CD1c-positive myeloid dendritic cell (primary cell): ENCODE measurements at regions not wholly inside any gene's neighbourhood (a gene's known extent, or its start where the extent isn't known, plus 50 kb on each side); places are given as distances from the start of the nearest gene placed in this dataset.

Source experiments
- DNase-seq: peaks from one replicate; pipeline ENCODE4 v3.0.0-alpha.2; 2016; ENCODE audit errors: extremely low spot score

DNA sequence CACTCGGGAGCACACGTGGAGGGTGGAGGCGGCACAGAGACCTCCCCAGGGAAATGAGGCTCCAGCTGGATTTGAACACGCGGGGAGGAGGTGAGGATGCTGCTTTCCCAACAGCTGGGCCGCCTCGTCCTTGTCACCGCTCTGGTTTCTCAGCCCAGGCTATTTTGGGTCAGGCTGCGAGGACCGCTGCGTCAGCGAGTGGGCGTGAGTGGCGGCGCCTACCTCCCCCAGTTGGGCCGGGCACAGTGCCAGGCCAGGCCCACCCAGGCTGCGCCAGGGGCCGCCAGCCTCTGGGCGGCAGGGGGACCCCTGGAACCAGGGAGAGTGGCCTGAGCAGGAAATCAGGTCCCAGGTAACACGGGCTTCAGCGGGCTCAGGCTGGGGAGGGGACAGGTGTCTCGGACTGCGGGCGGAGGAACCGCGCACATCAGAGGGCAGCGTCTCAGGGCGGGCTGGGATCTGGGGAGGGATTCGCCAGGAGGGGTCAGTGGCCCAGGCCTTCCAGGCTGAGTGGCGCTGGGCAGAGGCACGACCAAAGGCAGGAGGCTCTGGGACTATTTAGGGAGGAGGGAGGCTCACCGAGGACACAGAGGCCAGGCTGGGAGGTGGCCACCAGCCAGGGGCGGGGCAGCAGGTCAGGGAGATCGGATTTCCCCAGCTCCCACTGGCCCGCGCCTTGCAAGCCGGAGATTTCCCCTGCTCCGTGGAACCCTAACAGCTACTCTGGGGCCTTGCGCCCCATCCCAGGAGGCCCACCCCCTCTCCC lies 125.2 kb upstream of the RET start:
- DNase-seq = no peak

DNA sequence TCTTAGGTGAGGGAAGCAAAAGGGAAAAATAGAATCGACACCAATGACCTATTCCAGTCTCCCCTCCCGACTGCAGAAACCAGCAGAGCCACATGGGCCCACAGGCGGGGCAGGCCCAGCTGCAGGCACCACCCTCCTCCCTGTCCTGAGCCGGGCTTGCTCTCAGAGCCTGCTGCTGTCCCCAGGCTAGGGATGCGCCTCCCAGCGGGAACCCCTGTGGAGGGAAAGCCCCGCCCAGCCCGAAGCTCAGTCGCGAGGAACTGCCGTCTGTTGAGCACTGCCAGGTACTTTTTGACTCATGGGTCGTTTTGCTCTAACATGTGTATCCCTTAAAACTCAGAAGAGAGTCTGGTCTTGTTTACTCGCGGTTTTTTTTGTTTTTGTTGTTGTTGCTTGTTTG lies 124.5 kb upstream of the RET start:
- no peak for DNase-seq

DNA sequence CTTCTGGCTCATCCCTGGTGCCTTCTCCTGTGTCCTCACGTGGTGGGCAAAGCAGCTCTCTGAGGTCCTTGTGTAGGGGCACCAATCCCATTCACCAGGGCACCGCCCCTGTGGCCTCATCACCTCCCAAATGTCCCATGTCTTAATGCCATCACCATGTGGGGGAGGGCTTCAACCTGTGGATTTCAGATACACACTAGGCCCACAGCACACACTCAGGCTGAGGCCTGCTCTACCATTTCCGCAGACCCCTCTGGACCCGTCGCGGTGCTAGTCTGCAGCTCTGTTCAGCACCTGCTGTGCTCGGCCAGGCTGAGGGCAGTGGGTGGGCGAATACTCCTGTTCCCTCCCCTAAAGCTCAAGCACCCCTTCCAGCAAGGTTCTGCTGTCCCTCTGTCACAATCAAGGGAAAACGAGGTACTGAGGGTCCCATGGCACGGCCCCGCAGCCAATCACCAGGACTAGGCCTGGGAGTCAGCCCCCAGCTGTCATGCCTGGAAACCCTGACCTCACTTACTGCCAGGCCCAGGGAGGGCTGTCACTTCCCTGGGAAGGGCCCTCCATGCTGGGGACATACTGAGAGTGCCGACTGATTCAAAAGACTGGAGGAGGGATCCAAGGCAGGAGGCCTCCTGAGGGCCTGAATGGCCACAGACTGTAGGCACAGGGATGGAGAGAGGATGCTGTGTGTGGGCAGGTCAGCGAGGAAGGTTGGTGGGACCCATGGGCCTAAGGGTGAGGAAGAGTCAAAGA lies 123.8 kb upstream of the RET start:
- DNase-seq = no peak

DNA sequence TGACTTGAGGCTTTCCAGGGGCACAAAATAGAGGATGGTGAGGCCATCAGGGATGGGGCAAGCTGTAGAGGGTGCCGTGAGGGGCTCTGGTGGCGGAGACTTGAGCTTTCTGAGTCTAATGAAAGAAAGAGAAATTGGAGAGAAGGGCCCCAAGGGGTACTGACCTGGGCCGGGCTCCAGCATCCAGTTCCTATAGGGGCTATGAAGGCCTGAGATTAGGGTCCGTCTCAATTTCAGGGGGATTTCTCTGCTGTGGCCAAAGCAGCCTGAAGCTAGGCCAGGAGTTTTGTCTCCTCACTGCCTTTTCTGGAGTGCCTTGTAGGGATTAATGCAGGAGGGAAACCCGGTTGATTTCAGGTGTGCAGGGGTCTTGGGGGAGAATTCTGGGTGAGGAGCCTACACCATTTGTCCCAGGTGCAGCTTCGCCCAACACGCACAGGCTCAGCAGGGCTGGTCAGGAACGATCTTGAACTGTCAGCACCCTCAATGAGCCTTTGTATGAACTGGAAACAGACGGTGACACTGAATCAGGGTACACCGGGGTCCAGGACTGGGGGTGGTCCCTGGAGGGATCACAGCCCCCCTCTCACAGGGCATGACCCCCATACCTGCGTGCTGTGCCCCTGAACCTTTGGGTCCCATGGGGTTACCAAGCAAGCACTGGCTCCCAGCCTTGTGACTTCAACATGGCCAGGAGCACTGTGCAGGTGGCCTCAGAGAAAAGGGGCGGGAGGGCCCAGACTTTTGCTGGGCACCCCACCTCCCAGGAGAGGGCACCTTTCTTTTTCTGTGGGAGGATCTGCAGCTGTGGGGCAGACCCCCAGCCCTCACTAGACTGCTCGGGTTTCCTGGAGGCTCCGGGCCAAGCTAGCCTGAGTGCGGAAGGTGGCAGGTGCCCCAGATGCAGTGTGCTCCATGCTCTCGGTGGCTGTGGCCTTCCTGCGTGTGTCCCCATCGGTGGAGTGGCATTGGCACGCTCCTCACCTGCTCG lies 122.9 kb upstream of the RET start:
- no peak for DNase-seq

DNA sequence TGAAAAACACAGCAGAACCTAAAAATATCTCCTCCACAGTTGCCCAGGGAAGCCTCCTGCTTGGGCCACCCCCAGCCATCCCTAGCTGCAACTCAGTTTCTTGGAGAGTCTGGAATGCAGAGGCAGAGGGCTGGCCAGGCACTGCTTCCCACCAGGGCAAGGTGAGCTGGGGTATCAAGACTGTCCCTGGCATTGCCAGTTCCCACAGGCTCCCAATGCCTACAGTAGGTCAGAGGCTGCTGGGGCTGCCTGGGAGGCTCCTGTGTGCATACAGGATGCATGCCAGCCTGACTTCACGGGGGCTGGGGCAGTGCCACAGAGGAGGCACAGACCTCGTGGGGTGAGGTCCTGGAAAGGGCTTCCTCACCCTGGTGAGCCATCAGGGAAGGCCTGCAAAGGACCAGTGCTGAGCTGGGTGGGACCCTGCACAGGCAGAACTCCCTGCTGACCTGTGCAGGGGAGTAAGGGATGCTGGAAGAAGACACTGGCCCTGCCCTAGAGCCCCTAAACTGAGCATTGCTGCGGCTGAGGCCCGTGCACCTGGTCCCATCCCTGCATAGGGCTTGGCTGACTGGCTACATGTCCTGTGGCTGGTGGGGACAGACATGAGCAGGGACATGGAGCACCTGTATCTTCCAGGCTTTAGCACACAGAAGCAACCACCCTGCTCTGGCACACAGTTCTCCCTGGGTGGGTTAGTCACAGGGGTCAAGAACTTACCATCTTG lies 121.9 kb upstream of the RET start:
- DNase-seq = no peak

DNA sequence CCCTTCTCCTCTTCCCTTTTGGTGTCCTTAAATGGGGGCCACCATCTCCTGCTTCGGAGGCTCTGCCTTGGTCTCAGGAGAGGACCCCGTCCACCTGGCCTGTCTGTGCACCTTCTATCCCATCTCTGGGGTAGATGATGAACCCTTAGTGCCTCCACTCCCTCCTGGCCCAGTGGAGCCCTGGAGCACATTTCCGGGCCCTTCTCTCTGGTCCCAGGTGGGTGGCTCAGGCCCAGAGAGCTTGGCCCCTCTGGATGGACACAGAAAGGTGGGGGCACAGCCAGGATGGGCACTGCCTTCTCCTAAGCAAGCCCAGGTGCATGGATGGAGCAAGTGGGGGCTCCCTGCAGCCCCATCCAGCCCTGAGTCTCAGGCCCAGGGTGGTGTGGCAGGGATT lies 121.4 kb upstream of the RET start:
- no peak for DNase-seq

DNA sequence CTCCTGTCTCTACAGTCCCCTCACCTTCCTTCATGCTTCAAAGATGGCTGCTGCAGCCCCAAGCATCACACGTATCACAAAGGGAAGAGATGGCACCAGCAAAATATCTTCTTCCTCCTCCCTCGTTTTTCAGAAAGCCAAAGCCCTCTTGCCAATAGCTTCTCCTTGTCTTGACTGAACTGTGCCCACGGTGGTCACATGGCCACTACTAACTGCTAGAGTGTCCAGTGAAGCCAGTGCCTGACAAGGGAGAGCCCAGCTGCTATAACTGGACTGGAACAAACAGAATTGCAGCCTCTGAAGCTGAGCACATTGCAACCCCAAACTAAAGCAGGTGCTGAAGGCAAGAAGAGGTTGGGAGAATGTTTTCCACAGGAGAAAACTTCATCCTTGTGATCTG lies 120.8 kb upstream of the RET start:
- DNase-seq = no peak

DNA sequence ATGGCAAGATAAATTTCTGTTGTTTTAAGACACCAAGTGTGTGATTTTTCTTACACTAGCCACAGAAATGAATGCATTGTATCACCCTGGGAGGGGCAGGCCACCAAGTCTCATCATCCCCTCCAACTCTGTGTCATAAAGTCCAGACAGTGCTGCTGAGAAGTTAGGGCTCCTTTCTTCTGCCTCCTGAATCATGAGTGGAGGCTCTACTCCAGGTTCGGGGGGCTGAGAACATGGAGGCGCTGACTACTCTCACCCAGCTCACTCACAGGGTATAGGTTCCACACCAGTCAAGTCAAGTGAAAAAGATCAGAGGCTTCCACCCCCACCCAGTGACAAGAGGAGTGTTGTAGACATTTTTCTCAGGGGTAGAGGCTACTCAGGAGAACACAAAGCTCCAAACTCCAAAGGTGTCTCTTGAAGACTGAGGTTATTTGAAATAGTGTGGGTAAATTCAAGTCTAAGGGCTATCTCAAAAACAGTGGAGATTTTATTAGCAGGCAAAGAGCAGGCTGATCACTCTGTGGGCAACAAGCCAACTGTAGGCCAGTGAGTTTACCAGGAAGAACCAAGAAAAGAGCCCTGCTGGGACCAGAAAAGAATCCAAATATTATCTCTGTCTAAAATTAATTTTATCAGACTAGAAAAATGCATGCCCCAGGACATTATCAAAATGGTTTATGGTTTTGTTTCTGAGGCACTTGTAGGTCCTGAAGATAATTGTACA lies 118.6 kb upstream of the RET start:
- no peak for DNase-seq

DNA sequence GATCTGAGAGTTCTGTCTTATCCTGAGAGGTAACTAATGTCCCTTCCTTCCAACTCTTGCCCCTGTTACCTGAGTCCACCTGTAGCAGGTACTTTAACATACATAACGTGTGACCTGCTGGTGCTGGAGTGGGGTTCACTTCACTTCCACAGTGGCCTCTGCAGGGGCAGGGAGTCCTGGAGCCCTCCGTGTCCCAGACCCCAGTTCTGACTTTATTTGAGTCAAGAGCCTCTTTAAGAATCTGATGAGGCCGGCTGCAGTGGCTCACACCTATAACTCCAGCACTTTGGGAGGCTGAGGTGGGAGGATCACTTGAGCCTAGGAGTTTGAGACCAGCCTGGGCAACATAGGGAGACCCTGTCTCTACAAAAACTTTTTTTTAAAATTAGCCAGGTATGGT lies 117.0 kb upstream of the RET start:
- no peak for DNase-seq

DNA sequence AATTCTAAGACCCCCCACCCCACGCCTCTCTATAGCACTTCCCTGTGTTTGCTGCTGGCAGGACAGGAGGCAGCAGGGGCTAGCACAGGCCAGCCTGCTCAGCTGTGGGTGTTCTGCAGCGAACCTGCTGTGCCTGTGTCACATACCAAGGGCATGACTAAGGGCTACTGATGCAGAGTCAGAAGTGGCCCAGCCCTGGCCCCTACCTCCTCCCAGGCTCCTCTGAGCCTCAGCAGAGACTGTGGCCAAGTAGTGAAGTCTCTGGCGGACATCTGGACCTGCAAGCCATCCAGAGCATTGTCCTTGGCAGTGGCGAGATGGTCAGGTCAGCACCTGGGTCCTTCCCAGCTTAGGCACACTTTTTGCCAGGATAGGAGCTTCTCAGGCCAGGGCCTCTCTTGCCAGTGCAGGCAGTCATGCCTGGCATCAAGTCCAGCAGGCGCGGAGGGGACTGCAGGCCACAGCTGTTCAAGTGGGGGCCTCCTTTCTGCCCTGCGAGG lies 116.3 kb upstream of the RET start:
- DNase-seq = no peak

DNA sequence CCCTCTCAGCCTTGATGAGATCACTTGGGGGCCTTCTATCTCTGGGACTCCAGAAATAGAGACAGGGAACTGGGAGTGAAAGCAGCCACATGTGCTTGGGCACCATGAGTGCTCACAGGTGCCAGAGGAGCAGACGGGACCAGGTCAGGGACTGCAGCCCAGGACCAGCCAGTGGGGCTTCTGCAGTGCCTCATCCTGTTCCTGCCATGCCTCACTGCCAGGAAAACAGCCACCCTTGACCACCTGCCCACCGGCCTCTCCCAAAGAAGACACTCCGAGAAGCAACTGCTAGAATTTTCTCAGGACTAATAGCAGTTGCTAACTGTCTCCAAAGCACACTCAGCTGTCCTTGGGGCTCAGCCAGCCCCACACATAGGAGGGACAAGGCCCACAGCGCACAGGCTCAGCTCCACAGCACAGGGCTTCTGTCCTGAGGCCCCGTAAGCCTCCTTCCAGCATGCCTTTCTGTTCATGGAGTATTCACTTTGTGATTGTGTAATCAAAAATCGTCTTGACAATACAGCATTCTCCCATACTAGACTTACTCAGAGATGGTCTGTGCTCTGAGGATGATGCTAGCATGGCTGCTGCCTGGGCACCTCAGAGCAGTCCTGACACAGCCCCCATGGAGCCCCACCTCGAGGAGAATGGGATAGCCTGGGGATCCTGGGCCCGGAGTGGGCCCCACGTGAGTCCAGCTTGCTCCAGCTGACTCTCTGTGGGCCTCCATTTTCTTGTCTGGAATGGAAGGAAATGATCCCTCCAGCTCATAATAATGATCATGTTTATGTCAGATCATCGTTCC lies 115.7 kb upstream of the RET start:
- no peak for DNase-seq

DNA sequence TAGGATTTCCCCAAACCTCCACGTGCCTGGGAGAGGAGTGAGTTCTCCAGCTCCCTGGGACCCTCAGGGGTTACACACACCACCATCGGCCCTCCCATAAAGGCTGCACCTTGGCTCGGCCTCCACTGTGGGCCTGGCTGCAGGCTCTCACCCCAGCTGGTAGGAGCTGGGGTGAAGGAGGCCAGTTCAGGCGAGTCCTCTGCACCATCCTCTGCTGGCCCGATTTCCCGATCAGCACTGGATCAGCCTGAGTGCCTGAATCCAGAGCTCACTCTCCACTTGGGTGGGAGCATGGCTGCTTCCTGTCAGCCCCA lies 115.1 kb upstream of the RET start:
- no peak for DNase-seq

DNA sequence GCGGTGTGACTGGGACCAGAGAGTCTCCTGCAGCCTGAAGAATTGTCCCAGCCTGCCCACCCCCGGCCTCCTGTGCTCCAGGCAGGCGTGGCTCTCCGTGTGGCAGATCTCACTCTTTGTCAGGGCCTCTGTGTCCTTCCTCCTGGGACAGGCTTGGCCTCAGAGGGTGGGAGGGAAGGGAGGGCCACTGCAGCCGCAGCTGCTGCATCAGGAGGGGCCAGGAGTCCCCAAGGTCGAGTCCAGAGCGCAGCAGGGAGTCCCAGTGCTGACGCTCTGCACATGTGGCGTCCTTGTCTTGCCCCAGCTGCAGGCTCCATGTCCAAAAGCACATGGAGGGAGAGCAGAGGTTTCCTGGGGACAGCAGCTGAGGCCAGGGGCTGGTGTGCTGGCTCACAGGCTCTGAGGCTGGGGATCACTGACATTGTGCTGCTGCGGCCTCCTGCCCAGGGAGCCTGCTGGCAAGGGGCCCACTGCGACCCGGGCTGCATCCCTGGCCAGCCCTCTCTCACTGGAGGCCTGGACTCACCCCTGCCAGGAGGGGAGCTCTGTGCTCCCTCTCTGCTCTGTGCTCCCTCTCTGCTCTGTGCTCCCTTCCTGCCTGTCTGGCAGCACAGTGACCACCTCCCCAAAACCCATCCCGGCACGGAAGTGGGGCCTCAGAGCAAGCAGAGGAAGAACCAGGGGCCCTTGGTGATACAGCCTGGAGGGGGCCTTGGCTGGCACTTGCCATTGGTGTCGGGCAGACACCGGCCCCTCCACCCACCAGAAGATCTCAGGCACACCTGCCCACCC lies 114.6 kb upstream of the RET start:
- DNase-seq = no peak

DNA sequence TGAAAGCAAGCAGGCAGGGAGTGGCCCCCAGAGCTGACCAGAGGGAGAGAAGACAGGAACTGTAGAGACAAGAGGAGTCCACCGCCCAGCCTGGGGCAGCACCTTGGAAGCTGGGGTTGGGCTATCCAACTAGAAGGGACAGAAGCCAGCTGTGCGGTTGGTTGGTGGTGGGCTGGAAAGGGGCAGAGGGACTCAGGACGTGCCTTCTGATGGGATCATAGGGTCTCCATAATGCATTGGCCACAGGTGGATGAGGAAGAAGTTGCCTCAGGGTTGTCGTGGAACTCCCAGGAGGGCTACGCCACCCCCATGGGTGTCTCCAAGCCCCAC lies 114.0 kb upstream of the RET start:
- DNase-seq = no peak

DNA sequence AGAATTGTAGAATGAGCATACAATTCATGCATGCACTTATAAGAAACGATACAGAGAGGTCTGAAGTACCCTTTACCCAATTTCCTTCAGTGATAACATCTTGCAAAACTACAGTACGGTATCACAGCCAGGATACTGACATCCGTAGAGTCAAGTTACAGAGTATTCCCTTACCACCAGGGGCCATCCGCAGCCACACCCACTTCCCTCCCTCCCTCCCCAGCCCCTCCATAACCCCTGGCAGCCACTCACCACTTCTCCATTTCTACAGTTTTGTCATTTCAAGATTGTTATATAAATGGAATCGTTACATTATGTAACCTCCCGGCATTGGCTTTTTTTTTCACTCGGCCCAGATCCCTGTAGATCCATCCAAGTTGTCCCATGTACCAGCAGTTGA lies 113.6 kb upstream of the RET start:
- DNase-seq = peak; percentile 49

DNA sequence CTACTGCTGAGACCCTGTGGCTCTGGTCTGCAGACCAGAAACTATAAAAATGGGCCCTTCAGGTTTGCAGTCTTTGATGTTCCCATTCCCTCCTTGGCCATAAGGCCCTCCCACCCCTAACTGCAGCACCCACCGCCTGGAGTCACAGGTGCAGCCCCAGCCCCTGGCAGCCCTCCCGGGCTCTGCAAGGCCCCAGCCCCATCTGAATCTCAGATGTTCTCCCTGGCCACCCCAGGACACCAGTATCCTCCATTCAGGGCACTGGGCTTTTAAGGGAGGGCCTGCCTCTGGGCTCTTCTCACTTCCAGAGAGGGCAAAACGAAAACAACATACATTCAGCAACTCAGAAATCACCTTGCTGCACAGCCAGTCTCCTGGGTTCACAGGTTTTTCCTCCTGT lies 107.7 kb upstream of the RET start:
- DNase-seq = no peak

DNA sequence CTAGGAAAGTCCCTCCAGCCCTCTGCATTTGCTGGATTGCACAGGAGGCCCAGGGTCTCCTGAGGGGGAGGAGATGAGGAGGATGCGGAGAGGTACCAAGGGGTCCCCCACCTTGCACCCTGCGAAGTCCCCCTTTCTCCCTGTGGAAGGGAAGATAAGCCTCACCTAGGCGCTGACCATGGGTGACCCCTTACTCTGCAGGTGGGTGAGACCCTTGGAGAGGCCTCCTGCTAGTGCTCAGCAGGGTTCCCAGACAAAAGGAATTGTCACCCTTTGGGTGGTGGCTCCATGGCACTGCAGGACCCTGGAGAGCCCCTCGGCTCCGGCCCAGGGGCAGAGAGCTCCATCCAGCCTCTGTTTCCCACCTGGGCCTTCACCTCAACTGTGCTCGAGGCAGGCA lies 107.0 kb upstream of the RET start:
- no peak for DNase-seq

DNA sequence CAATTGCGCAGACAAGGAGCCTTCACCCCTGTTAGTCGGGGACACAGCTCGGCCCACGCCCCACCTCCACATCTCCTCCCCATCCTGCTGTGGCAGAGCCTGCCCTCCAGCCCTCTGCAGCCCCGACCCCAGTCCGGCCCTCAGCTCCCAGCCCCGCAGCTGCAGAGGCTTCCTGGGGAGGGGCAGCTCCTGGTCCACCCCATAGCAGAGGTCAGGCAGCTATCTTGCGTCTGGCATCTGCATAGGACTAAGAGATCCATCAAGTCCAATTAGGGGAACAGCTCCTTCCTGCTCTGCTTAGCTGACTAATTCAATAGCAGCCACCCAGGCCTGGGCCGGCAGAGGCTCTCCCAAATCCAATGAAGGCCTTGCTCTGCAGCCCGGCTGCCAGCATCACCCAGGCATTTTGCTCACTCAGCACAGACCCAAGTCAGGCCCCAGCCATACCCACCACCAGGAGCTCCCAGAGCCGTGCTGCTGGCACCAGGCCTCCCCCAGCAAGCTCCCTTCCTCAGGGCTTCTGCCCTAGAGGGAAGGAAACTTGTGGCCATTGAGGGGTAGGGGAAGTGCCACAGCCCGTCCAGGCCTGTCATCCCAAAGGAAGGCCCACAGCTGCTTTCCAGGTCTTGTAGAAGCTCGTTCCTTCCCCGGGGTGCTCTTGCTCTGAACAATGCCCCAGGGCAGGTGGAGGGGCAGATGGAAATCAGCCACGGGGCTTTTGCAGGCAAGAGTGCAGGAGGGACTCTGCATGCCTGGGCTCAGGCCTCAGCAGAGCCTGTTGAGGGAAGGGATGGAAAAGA lies 106.2 kb upstream of the RET start:
- DNase-seq = peak; percentile 10

DNA sequence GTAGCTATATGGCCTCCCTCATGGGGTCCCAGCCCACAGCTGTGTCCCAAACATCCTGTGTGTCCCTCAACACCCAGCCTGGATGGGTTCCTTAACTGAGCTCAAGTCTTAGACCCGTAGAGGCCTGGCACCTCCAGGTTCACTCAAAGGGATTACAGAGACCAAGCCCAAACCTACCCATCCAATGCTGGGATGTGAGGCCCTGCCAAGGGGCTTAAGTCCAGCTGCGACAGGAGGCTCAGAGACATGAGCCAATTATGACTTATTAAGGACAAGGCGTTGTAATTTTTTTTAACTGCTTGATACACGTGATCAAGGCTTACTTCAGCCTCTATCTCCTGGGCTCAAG lies 105.6 kb upstream of the RET start:
- no peak for DNase-seq
